RWPE2 (cell line): ENCODE measurements at regions not wholly inside any gene's neighbourhood (a gene's known extent, or its start where the extent isn't known, plus 50 kb on each side); places are given as distances from the start of the nearest gene placed in this dataset.

Source experiments
- ATAC-seq: fragments of 200-7000 bp; cut with Tn5 transposase; 3 replicates; pipeline ENCODE4 v1.9.1; 2021; ENCODE audit warnings: low read depth
- DNase-seq: peaks from one replicate; pipeline ENCODE4 v3.0.0-alpha.2; 2020; ENCODE audit warnings: low spot score
- H3K27ac ChIP-seq: fragments of 450-650 bp; 2 replicates; pipeline ENCODE4 v1.5.1; 2017; ENCODE audit warnings: mild to moderate bottlenecking; ENCODE audit not compliant: poor library complexity, severe bottlenecking
- H3K27me3 ChIP-seq: fragments of 250-450 bp; sonication (Bioruptor Pico); 2 replicates; pipeline ENCODE4 v1.5.1; 2021; ENCODE audit warnings: mild to moderate bottlenecking, moderate library complexity; ENCODE audit not compliant: insufficient read depth, poor library complexity, severe bottlenecking
- H3K36me3 ChIP-seq: fragments of 250-450 bp; sonication (Bioruptor Pico); 2 replicates; pipeline ENCODE4 v1.5.1; 2020; ENCODE audit warnings: low read depth, mild to moderate bottlenecking, moderate library complexity
- H3K4me1 ChIP-seq: fragments of 250-450 bp; sonication (Bioruptor Pico); 2 replicates; pipeline ENCODE4 v1.5.1; 2021; ENCODE audit warnings: mild to moderate bottlenecking, moderate library complexity; ENCODE audit not compliant: insufficient read depth, poor library complexity, severe bottlenecking
- H3K4me3 ChIP-seq: fragments of 250-450 bp; sonication (Bioruptor Pico); 2 replicates; pipeline ENCODE4 v1.5.1; 2021; ENCODE audit warnings: mild to moderate bottlenecking, moderate library complexity; ENCODE audit not compliant: severe bottlenecking
- H3K9me3 ChIP-seq: fragments of 250-450 bp; sonication (Bioruptor Pico); 2 replicates; pipeline ENCODE4 v1.5.1; 2021; ENCODE audit warnings: mild to moderate bottlenecking, moderate library complexity; ENCODE audit not compliant: severe bottlenecking
- CTCF ChIP-seq: fragments of 450-650 bp; IDR thresholded peaks from one replicate; pipeline ENCODE4 v1.5.1; 2017; ENCODE audit warnings: mild to moderate bottlenecking, moderate library complexity; ENCODE audit not compliant: poor library complexity, severe bottlenecking

DNA sequence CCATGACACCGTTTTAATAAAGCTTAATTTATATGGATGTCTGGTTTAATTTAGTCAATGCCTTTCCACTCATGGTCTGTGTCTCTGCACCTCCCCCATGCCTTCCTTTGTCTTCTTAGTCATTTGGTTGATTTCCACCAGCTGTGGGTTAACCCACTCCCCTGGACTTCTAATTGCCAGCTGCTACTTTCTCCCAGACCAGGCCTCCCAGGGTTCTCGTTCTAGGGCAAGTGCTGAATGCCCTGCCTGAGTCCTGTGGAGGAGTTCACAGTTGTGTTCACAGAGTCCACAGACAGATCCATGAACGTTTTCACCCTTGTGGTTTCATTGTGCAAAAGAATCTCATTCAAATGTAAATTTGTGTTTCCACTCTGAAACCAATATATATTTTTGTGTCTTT lies 243.4 kb downstream of the NUF2 start:
- H3K4me3 ChIP-seq = no peak overlapping the region
- TF ChIP-seq CTCF = no peak
- H3K36me3 ChIP-seq = no peaks in the 10 kb centered on the region
- ATAC-seq = no peak
- no peak for DNase-seq
- H3K27me3 ChIP-seq = no peaks in the 10 kb centered on the region
- peaks cover 2% of the 10 kb centered on the region for H3K9me3 ChIP-seq
- H3K4me1 ChIP-seq = no peaks in the 10 kb centered on the region
- no peak overlapping the region for H3K27ac ChIP-seq

GRCh38 chr1:163570071-163570470 lies 248.3 kb downstream of the NUF2 start:
- no peaks in the 10 kb centered on the region for H3K9me3 ChIP-seq
- TF ChIP-seq CTCF = no peak
- no peaks in the 10 kb centered on the region for H3K36me3 ChIP-seq
- H3K27ac ChIP-seq = no peak overlapping the region
- DNase-seq (no peak), ATAC-seq (no peak)
- no peak overlapping the region for H3K4me3 ChIP-seq
- H3K4me1 ChIP-seq = no peaks in the 10 kb centered on the region
- H3K27me3 ChIP-seq = no peaks in the 10 kb centered on the region

DNA sequence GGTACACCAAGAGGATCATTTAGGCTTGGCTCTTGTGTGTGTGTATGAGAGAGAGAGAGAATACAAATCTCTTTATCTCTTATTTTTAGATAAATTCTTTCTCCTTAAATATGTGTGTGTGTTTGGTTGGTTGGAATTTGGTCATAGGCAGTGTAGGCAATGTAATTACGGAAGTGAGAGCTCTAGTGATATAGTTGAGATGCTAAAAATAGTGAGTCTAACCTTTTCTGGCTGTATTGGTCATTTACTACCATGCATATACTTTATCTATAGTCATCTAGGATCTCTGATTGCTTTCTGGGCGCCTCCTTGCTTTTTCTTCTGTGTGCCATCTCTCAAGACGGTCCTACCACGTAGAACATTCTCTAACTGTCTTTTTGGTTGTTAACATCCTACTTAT lies 250.2 kb downstream of the NUF2 start:
- DNase-seq = no peak
- Histone ChIP-seq H3K4me3 (no peak overlapping the region), H3K36me3 (no peaks in the 10 kb centered on the region), H3K27ac (no peak overlapping the region), H3K27me3 (no peaks in the 10 kb centered on the region), H3K4me1 (no peaks in the 10 kb centered on the region), H3K9me3 (no peaks in the 10 kb centered on the region)
- no peak for TF ChIP-seq CTCF
- no peak for ATAC-seq

DNA sequence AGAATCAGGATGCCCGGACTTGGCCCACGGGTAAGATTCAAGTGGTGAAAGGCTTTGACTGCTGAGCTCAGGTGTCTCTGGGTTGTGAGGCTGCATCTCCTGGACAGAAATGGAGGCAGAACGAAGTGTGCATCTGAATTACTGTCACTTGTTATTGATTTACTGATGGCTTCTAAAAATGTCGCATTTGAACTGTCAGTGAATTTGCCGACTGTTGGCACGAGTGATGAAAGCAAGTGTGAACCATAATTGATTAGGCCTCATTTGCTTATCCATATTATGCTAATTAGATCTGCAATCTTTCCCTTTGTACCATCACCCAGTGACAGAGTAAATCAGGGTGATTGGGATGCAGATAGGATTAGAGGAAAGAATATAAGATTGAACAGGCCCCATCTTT lies 252.4 kb downstream of the NUF2 start:
- Histone ChIP-seq H3K4me1 (no peaks in the 10 kb centered on the region), H3K36me3 (no peaks in the 10 kb centered on the region), H3K27me3 (no peaks in the 10 kb centered on the region), H3K27ac (no peak overlapping the region), H3K4me3 (no peak overlapping the region), H3K9me3 (no peaks in the 10 kb centered on the region)
- no peak for TF ChIP-seq CTCF
- ATAC-seq = no peak
- no peak for DNase-seq

GRCh38 chr1:163580926-163581325 lies 259.2 kb downstream of the NUF2 start:
- Histone ChIP-seq H3K9me3 (no peaks in the 10 kb centered on the region), H3K4me1 (no peaks in the 10 kb centered on the region), H3K36me3 (no peaks in the 10 kb centered on the region), H3K4me3 (no peak overlapping the region), H3K27ac (no peak overlapping the region), H3K27me3 (no peaks in the 10 kb centered on the region)
- DNase-seq (no peak), ATAC-seq (no peak)
- no peak for TF ChIP-seq CTCF
